HG02610 (cell line): ENCODE measurements at regions not wholly inside any gene's neighbourhood (a gene's known extent, or its start where the extent isn't known, plus 50 kb on each side); places are given as distances from the start of the nearest gene placed in this dataset.
A peak's percentile ranks its signal among the peaks of the same experiment; 100 is the strongest.
"Not testable (repeated sequence)": the region's sequence is repeated elsewhere in the genome, so short reads cannot be mapped to it uniquely, and the experiment has no call there.

ENCODE experiments used
- ATAC-seq: cut with Tn5 transposase; IDR thresholded peaks from one replicate; pipeline ENCODE4 v1.9.1; 2021; ENCODE audit warnings: mild to moderate bottlenecking, moderate library complexity; ENCODE audit not compliant: unreplicated experiment

DNA sequence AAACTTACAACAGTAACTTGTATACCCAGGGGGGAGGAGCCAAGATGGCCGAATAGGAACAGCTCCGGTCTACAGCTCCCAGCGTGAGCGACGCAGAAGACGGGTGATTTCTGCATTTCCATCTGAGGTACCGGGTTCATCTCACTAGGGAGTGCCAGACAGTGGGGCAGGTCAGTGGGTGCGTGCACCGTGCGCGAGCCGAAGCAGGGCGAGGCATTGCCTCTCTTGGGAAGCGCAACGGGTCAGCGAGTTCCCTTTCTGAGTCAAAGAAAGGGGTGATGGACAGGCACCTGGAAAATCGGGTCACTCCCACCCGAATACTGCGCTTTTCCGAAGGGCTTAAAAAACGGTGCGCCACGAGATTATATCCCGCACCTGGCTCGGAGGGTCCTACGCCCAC lies 278.8 kb downstream of the FAM47B start:
- not testable (repeated sequence) for ATAC-seq

DNA sequence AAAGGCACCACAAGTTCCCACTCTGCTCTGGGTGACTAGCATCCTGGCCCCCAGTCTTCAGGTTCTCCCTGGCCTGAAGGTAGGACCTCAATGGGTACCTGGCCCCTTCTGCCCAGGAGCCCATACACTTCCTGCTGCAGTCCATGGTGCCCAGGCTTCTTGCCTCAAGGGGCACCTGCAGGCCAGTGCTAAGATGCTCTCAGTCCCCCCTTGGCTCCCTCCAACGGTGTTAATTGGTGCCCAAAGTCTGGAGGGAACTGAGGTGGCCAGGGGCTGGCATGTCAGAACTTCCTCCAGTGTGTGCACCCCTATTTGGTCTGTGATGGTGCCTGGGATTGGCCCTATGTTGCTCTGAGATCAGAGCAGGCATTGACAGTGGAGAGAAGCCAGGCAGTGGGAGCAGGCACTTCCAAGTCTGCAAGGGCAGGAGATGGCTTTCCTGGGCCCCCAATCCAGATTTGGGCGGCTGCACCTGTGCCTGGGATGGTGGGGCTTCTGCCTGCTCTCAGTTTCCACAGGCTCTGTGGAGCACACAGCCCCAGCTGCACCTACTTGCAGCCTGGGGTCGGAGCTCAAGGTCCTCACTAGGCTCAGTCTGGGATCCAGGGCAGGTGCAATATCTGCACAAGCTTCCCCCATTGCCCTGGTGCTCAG lies 301.6 kb downstream of the FAM47B start:
- ATAC-seq, result no peak

DNA sequence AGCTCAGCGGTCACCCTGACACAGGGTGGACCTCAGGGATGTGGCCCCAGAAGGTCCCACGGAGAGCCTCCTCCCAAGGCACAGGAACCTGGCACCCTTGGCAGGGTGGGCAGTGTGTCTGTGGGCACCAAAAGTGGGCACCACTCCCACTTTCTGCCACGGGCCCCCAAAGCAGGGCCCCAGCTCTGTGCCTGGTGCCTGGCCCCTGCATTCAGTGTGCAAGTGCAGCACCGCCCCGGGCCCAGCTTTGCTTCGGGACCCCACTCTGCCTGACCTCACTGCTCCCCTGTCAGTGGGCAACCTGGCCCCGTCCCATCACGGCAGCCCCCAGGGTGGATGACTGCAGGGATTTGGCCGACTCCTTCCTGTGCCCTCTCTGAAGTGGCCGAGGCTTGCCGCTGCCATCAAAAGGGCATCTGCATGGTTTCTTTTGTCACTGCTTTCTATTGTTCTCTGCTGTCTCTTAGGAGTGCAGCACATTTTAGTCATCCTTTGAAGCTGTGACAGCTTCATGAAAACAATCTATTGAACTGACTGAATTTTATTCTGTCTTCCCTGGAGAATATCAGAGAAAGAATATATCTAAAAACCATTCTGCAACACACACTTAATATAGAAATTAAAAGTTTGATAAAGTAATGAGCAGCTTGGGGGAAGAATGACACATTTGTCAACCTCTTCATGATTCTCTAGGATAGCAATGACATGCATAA lies 302.4 kb downstream of the FAM47B start:
- ATAC-seq, result no peak

DNA sequence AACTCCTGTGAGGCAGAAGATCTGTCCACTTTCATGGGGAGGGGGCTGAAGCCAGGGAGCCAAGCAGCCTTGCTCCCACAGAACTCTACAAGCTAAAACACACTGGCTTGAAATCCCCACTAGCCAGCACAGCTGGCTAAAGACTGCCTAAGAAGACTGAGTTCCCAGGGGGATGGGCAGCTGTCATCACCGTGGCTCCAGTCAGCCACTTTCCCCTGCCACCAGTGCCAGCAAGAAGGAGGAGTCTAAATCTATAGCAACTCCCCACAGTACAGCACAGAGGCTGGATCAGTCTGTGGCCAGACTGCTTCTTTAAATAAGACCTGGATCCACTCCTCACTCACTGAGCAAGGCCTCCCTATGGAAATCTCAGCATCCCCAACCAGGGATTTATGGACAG lies 308.6 kb downstream of the FAM47B start:
- no peak for ATAC-seq

DNA sequence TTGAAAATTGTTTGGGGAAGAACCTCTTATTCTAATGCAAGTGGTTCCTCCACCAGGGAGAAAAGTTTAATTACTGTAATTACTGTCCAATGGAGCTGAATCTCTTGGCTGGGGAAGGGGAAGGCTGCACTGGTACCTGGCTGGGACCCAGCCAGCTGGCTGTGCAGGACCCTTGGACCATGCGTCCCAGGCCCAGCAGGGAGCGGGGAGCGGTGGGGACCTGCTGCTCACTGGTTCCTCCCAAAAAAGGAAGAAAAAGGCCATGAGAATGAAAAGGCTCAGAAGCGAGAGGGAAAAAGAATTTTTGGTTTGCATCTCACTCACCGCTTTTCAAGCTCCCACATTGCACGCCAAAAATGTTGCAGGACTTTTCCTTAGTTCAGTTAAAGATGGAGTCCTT lies 333.5 kb downstream of the FAM47B start:
- no peak for ATAC-seq

DNA sequence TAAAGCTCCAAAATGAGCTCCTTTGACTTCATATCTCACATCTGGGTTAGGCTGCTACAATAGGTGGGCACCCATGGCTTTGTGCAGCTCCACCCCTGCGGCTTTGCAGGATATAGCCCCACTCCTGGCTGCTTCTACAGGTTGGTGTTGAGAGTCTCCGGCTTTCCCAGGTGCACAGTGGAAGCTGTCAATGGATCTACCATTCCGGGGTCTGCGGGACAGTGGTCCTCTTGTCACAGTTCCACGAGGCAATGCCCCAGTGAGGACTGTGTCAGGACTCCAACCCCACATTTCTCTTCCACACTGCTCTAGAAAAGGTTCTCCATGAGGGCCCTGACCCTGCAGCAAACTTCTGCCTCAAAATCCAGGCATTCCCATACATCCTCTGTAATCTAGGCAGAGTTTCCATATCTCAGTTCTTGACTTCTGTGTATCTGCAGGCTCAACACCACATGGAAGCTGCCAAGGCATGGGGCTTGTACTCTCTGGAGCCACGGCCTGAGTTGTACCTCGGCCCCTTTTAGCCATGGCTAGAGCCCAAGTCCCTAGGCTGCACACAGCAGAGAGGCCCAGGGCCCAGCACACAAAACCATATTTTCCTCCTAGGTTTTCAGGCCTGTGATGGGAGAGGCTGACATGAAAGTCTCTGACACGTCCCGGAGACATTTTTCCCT lies 342.8 kb downstream of the FAM47B start:
- no peak for ATAC-seq

DNA sequence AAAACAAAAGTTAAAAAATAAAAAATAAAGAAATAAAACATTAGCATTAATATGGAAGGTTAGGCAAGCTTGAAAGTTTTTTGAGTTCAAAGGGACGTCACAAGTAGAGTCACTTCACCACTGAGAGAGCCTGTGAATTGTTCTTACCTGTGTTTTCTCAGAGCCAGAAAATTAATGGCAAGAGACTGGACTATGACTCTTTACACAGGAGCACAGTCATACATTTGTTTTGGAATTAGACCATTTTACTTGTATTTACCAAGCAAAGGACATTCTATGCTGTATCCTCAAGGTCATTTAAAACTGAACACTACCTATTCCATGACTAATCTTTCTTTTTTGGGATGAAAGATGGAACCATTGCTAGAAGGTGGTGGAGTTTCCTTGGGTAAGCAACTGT lies 346.1 kb downstream of the FAM47B start:
- no peak for ATAC-seq

DNA sequence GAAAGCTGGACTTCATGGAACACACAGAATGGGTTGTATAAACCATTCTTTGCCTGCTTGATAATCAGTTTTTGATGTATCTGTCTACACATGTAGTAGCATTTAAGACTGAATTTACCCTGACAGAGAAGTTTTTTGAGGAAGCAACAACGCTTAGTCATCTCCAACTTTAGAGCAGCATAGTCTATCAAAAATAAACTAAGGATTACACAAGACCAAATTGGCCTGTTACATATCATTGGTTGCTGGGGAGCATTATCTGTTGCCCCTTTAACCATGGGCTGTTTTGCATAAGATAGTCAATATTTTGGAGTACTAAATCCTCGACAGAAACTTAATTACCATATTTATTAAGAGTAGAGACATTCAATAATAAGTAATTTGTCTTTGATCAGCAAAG lies 347.4 kb downstream of the FAM47B start:
- ATAC-seq, result no peak

DNA sequence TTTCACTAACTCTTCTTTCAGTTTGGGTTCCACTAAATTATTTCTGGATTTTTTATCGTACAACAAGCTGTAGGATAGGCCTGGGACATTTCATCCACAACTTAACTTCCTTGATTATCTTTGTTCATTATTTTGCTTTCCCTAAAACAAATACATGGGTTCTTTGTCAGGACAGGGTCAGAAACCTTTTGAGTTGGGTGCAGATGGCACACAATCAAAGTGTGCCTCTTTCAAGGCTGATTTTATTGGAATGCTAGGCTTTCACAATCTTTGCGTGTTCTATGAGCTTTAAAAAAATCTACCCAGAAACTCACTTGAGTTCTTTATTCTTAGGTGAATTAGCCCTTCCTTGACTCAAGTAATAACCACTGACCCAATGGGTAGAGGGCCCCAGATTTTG lies 348.4 kb downstream of the FAM47B start:
- ATAC-seq, result no peak

DNA sequence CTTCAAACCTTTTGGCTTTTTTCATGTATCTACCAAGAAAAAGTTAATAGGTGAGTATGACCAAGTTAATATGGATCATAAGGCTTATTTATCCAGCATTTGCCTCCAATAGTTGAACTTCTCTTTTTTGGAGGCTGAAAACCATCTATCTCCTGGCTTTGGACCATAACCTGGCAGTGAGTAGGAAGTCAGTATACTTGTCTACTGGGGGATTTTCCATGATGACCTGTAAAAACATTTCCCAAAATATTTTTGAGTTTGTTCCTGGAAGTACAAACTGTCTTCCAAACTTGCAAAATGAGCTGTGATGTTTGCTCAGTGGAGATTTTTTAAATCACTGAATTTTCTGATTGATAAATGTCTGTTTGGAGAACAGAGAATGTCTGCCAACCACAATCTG lies 349.9 kb downstream of the FAM47B start:
- ATAC-seq, result no peak

DNA sequence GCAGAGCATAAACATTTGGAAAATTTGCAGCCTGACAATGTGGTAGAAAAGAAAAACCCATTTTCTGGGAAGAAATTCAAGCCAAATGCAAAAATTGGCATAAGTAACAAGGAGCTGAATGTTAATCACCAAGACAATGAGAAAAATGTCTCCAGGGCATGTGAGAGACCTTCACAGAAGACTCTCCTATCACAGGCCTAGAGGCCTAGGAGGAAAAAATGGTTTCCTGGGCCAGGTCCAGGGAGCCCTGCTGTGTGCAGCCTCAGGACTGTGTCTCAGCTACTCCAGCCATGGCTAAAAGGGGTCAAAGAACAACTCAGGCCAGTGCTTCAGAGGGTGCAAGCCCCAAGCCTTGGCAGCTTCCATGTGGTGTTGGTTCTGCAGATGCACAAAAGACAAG lies 362.4 kb downstream of the FAM47B start:
- ATAC-seq, result not testable (repeated sequence)

DNA sequence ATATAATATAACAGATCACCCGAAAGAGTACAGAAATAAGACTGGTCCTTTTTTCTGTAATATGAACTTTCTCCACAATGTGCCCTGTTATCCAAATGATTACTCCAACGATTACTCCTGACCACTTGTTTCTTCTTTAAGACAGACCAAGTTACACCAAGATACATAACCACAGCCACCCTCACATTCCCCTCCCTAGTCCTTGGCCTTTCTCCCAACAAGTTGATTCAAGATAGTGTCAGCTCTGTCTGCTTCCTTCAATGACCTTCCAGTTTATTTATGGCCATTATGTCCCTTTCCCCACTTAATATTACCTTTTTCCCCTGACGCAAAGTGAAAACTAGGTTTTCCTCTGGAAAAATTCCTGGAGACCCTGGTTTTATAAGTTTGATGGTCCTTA lies 397.2 kb downstream of the FAM47B start:
- ATAC-seq, result no peak

DNA sequence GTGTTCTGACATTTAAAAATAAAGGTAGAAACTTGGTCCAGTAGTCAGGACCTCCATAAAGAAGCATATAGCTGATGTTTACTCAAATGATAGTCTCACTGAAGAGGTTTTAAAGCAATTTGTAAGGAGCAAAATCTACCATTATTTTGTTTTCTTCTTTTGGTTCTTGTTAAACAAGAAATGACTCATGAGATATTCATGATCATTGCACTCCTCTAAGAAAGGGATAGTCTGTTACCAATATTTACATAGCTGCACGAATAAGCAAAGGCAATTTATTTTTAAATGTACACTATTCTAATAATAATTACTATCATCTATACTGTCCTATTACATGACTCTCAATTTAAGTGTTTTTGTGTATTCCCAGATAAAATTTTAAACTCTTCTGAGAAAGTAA lies 397.9 kb downstream of the FAM47B start:
- ATAC-seq, result no peak

DNA sequence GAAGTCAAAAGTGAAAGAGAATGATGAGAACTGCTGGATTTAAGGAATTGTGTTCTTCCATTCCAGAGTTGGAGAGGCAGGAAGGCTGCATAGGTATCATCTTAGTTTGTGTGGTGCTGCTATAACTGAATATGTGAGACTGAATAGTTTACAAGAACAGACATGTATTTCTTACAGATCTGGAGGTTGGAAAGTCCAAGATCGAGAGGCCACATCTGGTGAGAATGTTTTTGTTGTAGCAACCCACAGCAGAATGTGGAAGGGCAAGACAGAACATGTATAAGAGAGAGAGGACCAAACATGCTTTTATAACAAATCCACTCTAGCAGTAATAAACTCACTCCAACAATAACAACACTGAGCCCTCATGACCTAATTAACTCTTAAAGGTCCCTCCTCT lies 408.6 kb downstream of the FAM47B start:
- no peak for ATAC-seq

DNA sequence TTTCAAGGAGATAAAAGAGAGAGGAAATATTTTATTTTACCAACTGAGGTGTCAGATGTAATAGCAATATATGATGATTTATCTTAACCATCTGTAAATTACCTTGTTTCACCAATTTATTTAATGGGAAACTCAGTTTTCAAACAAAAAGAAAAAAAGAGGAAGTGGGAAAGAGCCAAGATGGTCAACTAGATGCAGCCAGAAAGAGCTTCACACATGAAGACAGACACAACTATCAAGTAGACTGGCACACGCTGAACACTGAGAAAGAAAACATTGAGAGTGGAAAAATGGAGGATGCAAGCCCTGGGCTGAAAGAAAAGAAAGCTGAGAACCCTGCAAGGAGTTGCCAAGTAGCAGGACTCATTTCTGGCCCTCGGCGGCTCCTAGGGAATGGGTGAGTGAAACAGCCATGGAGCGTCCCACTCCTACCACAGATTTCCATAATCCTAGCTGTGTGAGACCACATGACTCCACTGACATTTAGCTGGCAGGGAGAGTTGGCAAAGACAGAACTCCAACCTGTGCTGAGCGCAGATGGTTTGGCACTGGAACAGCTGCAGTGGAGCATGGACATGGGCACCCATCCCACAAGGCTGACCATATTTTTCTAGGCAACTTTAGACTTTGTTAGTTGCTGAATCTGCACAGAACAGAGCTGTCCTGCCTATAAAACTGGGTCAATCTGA lies 409.3 kb downstream of the FAM47B start:
- ATAC-seq, result no peak

DNA sequence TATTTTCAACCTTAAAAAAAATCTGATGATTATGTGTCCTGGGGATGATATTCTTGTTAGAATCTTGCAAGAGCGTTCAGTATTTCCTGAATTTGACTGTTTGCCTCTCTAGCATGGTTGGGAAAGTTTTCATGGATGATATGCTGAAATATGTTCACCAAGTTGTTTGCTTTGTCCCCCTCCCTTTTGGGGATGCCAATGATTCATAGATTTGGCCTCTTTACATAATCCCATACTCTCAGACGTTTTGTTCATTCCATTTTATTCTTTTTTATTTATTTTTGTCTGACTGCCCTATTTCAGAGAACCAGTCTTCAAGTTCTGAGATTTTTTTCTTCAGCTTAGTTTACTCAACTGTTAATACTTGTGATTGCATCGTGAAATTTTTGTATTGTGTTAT lies 415.1 kb downstream of the FAM47B start:
- ATAC-seq, result no peak

DNA sequence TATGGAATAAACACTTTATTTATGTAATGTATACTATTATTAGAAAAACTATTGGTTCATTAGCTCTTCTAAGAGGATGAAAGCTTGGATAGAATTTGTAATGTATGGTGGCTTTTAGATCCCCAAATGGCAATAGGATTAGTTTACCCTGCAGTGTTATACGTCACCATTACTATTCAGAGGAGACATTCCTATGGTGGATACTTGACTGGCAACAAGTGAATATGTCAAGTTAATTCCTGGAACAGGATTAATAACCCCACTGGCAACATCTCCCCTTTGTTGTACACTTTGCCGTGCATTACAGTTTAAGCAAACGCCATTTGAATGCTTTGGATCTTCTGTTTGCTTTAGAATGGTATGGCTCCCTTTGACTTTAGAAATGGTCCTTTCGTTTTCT lies 420.3 kb downstream of the FAM47B start:
- ATAC-seq, result no peak

DNA sequence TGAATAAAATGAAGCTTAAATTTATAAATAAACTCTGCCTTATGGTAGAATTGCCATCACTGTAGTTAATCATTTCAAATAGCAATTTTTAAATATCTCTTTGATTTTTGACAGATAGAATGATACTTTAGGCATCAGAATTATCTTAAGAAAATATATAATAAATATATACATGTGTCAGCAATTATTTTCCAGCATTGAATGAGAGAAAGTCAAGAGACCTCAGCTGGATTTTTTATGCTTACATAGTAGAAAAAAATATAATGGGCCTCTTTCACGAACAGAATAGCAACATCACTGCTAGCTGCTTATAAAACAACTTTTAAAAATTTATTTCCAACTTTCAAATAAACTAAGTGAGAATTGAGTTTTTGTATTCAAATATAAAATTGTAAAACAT lies 424.0 kb upstream of the MAGEB16 start:
- no peak for ATAC-seq

DNA sequence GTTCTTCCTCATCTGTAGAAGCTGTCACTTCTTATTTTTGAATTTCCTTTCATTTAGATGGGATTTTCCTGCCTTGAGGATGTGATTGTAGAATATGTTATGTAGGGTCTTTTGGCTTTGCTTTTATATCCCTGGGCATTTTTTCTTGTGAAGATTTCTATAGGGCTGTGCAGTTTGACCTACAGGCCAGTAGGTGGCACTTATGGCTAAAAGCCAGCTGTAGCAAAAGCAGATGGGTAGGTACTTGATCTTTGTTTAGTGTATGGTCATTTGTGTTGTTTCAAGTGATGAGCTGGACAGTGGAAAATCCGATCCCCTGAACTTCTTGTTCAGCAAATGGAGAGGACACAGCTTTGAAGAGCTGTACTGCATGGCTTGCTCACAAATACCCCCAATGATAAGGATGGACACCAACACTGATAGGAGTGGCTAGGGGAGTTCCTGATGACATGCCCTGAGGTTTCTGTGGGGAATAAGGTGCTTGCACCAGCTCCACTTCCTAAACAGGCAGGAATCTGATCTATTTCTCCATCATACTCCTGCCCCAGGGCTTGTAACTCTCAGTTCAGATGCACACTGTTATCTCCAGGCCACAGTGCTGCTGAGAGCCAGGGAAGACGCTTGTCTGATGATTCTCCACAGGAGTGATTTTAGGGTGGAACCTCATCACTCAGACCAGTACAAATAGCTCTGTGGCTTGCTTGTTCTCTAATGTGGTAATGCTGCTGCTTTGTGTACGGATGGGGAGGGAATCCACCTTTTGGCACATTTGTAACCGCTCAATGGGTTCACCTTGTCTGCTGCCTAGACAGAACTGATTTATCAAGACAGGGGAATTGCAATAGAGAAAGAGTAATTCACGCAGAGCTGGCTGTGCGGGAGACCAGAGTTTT lies 417.1 kb upstream of the MAGEB16 start:
- peak; percentile 98 for ATAC-seq

DNA sequence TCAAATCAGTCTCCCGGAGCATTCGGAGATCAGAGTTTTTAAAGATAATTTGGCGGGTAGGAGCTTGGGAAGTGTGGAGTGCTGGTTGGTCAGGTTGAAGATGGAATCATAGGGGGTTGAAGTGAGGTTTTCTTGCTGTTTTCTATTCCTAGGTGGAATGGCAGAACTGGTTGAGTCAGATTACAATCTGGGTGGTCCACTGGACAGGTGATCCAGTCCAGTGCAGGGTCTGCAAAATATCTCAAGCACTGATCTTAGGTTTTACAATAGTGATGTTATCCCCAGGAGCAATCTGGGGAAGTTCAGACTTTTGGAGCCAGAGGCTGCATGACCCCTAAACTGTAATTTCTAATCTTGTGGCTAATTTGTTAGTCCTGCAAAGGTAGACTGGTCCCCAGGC lies 416.4 kb upstream of the MAGEB16 start:
- not testable (repeated sequence) for ATAC-seq

DNA sequence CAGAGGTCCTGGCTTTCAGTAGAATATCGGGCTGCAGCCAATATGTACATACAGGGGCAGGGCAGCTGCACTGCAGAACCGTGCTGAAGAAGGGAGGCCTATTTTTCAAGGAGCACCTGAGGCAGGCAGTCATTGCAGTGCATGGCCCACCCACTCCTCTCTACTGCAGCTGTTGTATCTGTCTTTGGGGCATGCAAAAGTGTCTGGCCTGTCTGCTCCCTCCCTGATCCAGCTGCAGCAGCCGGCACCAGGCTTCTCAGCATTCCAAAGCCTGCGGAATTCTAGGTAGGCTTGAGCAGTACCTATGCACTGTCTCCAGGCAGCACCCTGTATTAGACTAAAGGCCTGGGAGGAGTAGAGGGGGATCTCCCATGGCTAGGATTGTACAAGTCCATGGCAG lies 415.2 kb upstream of the MAGEB16 start:
- ATAC-seq, result no peak
